Retina (tissue), 1 donor: ENCODE measurements at regions not wholly inside any gene's neighbourhood (a gene's known extent, or its start where the extent isn't known, plus 50 kb on each side); places are given as distances from the start of the nearest gene placed in this dataset.
"Not testable (repeated sequence)": the region's sequence is repeated elsewhere in the genome, so short reads cannot be mapped to it uniquely, and the experiment has no call there.

Experiments used
- DNase-seq: peaks from one replicate; pipeline ENCODE4 v3.0.0-alpha.2; 2016

DNA sequence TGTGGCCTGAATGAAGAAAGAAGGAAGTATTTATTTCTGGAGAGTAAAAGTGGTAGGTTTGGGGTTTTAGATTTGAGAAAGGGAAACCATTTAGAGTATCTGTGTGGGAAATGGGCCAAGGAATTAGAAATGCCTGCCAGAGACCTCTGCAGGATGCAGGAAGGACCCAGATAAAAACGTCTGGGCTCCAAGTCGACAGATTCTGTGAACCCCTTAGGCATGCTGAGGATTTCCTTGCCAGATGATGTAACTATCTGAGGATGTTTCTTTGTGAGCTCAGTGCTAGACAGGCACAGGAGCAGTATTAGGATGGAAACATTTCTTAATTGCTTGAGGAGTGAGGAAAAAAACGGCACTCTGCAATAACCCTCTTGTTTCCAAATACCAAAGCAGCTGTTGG is 251.8 kb upstream of the DMRT1 start:
- DNase-seq, result no peak

DNA sequence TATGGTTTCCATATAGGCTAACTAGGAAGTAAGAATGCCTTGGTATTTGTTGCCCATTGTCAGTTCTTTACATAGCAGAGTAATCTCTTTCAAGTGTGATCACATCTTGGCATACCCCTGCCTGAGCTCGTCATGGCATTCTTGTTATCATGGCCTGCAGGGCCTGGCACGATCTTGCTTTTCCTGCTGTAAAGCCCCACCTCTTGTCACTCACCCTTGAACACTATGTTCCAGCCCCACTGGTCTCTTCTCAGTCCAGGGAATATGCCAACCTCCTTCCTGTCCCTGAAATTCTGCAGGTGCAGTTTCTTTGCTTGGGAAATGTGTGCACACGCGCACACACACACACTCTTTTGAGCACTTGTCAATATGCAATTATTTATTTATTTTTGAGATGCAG is 250.2 kb upstream of the DMRT1 start:
- no peak for DNase-seq

DNA sequence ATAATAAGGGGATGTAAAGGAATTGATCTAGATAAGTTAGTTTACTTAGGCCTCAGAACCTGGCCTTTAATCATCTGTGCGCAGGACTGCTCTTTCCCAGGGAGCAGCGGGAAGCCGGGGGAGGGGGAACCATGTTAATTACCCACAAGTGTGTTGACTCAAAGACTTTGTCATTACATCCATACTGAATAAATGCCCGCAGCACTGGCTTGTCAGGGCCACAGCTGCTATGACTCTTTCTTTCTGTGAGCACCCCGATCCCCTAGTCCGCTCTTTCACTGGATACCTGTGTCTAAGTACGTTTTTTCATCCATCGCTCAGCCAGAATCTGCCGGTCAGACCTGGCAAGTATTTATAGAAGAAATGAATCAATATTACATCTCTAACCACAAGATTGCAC is 249.3 kb upstream of the DMRT1 start:
- no peak for DNase-seq

DNA sequence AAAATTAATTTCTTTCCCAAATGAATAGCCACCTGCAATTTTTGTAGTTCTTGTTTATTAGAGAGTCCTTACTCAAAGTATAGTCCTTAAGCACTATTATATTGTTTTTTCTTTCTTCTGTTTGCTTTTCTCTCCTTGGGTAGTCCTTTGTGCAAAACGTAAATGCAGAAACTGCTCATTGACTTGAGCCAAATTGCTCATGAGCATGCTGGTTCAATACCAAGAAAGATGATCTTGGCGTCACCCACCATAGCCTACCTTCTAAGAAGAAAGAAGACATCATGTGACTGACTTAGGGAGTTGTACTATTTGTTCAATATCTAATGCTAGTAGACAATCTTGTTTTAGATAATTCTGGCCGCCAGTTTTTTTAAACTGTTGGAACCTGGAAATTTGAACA is 248.8 kb upstream of the DMRT1 start:
- DNase-seq, result no peak

DNA sequence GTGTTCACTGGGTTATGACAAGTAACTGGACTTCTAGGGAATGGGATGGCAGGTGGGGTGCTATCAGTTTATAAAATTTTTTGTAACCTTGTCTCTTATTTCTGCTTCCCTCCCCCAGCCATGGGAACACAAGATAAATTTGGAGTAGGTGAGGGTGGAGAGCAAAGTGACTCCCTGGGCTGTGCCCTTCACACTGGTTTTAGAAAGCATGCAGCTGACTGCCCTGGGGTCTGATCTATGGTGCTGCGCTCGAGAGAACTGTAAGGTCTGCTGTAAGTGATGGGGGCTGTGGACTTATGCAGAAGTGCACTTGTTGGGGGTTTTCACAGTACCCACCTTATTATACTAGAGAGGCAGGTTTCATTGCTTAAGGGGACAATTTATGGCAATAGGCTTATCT is 247.7 kb upstream of the DMRT1 start:
- no peak for DNase-seq

DNA sequence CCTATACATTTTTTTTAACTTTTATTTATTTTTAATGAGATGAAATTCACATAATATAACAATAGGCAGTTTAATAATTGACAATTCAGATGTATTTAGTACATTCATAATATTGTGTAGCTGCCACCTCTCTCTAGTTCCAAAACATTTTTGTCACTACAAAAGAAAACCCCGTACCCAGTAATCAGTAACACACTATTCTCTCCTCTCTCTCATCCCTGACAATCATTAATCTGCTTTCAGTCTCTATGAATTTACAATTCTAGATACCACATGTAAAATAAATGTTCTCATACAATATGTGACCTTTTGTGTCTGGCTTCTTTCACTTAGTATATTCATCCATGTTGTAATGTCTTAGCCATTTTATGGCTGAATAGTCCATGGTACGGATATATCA is 244.8 kb upstream of the DMRT1 start:
- no peak for DNase-seq

DNA sequence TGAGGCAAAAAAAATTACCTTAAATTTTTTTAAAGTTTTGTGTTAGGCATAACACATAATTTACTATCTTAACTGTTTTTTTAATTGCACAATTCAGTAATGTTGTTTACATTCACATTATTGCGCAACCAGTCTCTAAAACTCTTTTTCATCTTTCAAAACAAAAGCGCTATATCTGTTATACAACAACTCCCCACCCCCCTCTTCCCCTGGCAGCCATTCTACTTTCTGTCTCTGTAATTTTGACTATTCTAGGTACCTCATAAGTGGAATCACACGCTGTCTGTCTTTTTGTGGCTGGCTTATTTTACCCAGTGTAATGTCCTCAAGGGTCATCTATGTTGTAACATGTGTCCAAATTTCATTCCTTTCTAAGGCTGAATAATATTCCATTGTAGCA is 241.5 kb upstream of the DMRT1 start:
- DNase-seq, result no peak

DNA sequence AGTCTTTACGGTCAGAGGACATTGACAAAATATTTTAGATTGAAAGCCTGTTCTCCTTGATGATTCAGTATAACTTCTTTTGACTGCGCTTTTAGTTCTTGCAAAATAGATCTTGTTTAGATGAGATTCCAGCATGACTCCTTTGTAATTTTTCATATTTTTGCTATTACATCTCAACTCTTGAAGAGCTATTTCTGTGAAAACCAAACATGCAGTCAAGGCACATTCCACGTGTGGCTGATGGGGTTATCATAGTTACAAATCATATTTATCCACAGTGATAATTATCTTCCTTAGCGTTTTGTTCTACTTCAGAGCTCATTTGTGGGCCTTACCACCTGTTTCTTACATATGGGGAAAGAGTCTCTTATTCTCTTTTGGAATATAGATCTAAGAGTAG is 238.8 kb upstream of the DMRT1 start:
- no peak for DNase-seq

DNA sequence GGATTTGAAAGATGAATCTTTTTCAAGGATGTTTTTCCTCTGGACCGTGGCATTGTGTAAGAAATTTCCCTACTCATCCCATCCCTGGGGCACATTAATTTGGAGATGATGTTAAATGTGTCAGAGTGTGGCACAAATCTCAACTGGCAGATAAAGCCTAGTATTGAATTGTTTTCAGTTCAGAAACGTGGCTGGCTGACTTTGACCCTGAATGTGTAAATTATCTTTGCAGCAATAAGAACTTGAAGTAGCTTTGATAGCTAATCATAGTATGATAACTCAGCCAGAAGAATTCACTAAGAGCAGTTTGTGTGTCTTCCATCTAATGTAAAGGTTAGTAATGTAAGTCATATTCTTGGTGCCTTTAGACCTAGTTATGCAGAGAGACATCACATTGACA is 238.4 kb upstream of the DMRT1 start:
- no peak for DNase-seq

DNA sequence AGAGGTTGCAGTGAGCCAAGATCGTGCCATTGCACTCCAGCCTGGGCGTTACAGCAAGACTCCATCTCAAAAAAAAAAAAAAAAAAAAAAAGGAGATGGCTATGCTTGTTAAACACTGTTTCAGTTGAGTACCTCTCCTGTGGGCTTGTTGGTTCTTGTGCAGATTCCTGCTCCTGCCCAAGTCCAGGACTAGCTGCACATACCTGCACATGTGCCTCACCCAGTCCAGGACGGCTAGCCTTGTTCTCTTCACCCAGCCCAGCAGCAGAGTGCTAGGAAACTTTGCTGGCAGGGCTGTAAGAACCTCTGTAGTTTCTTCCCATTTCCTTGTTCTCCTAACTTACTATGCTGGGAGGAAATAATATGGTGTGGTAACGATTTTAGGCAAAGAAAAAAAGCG is 234.1 kb upstream of the DMRT1 start:
- DNase-seq, result no peak

DNA sequence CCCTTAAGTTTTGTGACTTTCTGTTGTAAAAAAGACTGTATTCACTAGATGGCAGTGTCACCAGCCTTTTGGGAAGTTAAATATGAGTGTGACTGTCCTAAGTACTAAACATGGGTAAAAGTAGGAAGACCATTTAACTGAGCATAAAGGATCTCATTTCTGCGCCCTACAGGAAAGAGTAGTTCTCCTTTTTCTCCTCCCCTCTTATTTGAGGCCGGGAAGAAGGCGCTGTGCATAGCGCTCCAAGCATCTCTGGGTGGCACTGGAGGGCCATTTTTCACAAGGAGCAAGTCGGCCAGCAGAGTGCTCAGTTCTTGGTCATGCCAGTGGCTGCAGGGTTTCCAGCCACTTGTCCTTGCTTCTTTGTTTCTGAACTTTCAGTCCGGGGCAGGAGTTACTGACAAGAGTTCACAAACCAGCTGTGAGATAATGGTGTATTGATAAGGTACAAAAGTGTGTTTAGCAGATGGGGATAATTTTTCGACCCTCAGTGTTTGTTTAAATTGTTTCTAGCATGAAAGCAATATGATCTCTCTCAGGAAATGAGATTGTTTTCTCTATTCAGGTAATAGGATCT is 227.6 kb upstream of the DMRT1 start:
- DNase-seq, result peak; percentile 69

DNA sequence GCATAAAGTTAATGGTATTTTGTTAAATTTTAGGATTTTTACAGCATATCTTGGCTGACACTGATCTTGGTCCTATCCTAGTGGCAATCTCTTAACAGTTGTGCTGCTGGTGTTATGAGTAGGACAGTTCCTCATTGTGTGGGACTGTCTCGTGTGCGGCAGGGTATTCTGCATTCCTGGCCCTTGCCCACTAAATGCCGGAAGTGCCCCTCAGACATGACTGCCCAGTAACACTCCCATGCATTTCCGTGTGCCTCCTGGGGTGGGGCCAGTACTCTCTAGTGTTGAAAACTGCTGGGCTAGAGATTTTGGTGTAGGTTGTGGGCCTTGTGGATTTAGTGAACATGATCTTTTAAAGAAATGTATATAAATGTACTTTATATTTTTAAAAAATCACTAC is 227.1 kb upstream of the DMRT1 start:
- DNase-seq, result no peak

DNA sequence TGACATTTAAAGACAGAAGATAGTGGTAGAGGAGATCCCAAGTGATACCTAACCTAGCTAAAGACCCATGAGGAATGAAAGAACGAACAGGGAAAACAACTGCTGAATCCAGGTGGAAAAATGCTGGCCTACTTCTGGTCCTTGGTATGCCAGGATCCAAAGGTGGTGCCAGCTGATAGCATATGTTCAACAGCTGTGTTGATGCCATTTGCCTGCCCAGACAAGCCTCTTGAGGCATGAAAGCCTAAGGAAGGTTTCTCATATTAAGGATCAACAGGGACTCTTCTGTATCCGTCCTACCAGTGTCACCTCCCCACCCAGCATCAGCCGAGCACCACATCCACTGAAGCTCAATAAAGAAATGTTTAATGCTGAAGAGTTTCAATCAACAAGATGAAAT is 225.7 kb upstream of the DMRT1 start:
- DNase-seq, result no peak

DNA sequence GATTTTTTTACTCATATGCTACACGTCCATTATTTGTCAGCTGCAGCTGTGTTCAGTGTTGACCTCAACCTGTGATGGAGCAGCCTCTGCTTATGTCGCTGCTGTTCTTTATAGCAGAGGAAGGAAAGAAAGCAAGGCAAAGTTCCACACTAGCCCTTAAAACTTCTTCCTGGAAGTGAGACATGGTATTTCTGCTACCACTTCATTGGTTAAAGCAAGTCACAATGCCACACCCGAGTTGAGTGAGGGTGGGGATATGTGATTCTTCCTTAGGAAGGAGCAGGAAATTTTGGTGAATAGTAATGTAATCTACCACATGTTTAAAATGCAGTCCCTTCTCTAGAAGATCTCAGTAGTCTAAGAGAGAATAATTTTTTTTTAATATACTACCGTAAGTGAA is 224.8 kb upstream of the DMRT1 start:
- DNase-seq, result no peak

DNA sequence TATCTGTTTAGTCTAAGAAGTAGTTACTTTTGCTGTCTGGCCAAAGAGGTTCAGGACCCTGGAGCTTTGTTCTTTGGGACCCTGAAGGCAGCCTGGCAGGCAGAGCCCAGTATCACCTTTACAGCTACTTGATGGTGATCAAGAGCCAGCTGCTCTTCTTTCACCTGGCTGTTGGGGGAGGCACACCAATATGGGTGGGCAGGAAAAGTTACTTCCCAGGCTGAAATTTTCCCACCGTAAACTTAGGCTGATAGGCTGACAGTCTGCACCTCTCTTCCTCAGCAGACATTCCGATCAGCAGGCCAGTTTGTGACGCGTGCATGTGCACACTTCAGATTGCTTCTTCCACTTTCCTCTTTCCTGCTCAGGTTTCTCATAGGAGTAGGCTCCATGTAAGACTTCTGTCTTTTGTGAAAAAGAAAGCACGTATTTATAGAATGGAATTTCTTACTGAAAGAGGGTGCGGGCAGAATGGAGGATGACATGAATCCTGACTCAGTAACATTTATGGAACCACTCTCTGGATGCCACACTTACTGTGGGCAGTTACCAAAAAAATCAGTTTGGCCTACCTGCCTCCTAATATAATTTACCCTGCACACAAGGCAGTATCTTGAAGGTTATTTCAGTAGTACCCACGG is 223.9 kb upstream of the DMRT1 start:
- DNase-seq, result no peak

DNA sequence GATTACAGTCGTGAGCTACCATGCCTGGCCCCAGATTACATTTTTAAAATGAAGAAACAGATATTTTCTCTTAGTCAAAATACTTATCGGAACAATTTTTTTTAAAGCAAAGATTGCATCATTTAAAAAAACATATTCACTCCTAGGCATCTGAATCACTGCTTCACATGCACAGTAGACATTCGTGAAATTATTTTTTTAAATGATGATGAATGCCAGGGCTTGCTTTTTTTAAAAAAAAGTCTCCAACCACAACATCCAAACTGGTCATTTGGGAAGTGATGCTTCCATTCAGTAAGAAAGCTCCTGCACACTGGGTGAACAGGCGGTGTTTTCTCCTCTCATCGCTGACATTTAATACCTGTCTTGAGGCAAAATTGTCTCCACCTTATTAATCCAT is 223.0 kb upstream of the DMRT1 start:
- DNase-seq, result no peak

DNA sequence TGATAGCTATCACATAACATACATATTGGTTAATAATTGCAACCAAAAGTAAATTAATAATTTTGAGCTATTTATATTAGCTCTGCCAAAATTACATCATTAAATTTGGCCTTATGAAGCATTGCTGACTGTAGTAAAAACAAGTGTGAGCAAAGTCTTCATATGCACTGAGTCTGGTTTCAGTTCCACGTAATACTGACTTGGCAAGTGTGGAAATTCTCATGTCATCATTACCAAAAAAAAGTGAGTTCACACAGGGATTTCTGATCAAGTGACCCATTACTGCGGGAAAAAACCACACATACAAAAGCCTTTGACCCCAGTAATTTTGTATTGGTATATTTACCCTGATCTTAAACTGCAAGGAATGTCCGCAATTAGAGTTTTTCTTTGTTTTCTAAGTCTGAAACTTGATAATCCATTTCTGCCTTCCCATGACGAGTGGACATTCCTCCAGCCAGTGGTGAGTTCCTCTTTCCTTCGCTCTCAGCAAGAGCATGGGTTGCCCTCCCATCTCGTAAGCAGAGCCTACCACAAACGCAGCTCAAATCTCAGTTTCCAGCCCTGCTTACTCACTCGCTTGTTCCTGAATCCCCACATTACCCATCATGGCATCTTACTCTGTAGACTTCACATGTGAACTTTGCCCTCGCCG is 220.2 kb upstream of the DMRT1 start:
- DNase-seq, result no peak

DNA sequence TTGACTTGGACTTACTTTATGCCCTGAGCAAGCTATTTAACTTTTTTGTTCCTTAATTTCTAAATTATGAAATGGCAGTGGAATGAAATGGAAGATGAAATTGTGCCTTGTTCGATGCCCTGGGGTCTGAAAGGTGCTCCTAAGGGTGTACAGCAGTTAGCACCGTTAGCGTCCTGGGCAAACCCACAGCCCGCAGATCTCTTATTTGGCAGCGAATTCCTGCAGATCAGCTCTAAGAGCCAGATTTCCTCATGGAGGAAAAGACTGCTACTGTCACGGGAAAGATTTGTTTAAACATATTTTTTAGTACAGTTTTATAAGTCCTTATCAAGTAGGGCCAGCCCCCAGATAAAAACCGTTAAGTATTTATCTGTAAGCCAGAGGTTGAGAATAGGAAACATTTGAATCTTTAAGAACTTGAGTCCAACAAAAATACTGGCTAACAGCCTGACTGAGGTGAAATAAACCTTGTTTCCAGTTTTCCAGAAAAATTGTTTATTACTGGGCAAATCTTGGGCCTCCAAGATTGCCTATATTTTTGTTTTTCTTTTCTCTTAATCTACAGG is 216.5 kb upstream of the DMRT1 start:
- no peak for DNase-seq

DNA sequence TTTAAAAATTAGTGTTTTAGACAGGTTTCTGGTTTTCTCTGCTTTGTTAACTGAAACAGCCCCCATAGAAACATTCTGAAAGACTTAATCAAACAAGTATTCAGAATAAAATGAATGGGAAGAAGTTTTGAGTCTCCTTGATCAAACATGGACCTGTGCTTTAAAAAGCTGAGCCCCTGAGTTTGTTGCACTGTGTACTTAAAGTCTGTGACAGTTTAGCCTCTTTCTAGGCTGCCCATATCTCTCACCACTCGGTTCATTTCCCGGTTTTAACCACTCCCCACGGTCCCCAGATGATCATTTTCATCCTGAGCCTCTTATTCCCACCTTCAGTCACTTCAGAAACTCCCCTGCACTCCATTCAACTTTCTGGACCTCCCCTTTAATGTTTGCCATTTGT is 215.9 kb upstream of the DMRT1 start:
- no peak for DNase-seq

DNA sequence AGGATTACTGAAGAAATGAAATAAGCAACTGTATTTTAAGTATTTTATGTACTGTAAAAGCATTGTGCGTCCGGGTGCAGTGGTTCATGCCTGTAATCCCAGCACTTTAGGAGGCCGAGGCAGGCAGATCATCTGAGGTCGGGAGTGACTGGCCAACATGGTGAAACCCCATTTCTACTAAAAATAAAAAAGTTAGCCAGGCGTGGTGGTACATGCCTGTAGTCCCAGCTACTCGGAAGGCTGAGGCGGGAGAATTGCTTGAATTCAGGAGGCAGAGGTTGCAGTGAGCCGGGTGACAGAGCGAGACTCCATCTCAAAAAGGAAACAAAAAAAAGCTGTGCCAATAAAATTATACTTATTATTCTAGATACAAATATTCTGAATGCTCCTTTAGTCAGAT is 215.4 kb upstream of the DMRT1 start:
- DNase-seq, result not testable (repeated sequence)

DNA sequence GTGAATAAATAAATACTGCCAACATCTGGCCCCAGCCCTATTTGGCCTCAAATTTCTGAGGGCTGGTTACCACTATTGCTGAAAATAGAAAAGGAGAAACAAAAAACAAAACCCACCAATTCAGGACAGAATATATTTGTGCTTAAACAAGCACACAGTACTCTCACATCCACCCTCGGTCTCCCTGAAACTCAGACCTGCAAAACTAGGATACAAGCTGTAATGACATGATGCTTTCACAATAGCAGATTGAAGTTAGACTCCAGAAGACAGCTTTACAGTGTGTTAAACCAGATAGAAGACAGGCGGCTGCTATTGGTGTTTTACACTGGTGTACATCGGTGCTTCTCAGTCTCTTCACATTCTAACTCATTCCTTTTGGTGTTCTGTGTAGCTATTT is 214.9 kb upstream of the DMRT1 start:
- DNase-seq, result no peak

DNA sequence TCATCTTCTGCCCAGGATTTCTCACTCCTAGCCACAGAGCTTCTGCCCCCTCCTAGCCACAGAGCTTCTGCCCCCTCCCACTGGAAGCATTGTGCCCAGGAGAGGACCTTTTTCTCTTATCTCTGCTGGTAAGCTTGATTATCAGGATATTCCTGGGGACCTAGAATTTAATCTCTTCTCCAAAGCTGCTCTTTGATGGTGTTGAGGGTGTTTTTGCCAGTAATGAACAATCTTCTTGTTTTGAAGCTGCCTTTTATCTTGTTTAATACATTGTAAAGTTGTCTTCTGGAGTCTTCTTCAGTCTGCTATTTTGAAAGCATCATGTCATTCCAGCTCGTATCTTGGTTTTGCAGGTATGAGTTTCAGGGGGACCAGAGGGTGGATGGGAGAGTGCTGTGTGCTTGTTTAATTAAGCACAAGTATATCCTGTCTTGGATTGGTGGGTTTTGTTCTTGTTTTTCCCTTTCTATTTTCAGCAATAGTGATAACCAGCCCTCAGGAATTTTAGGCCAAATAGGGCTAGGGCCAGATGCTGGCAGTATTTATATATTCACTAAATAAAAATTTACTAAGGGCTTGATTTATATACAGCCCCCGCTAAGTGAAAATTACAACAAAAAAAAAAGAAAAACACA is 214.0 kb upstream of the DMRT1 start:
- DNase-seq, result no peak

DNA sequence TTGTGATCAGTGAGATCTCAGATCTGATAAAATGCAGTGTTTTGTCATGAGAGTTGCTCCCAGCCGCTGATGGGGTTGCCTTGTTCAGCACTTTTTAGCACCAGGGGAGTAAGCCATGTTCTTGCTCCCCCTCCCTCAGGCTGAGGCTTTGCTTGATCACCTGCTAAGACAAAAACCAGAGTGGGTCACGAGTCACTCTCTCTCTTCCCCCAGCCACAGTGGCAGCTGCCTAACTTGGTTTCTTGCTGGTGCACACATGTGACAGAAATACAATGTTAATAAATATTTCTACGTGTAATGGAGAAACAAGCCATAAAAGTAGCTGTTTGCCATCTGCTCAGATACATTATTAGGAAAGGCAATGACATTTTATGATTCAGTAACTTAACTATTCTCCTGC is 212.4 kb upstream of the DMRT1 start:
- peak; percentile 15 for DNase-seq

DNA sequence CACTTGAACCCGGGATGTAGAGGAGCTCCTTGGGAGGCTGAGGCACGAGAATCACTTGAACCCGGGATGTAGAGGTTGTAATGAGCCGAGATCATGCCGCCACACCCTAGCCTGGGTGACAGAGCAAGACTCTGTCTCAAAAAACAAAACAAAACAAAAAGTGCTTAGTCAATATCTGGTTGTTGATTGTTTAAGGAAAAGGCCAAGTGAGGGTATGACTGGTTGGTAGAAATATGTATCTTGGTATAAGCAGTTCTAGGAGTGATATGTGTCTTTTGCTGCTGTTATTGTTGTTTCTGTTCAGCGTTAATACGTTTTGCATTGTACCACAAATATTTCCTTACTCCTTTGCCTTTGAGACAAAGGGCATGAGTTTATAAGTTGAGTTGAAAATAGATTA is 210.7 kb upstream of the DMRT1 start:
- no peak for DNase-seq
